GM18507 (cell line): ENCODE measurements at regions not wholly inside any gene's neighbourhood (a gene's known extent, or its start where the extent isn't known, plus 50 kb on each side); places are given as distances from the start of the nearest gene placed in this dataset.
"Not testable (repeated sequence)": the region's sequence is repeated elsewhere in the genome, so short reads cannot be mapped to it uniquely, and the experiment has no call there.

Source experiments
- DNase-seq: peaks from one replicate; pipeline ENCODE4 v3.0.0; 2011; ENCODE audit warnings: low read depth; ENCODE audit not compliant: insufficient read length; ENCODE audit errors: extremely low spot score
- FAIRE-seq: peaks from 2 replicates; lab custom pipeline; 2011; peaks lifted over from hg19 to GRCh38; lab: Jason Lieb, UNC

DNA sequence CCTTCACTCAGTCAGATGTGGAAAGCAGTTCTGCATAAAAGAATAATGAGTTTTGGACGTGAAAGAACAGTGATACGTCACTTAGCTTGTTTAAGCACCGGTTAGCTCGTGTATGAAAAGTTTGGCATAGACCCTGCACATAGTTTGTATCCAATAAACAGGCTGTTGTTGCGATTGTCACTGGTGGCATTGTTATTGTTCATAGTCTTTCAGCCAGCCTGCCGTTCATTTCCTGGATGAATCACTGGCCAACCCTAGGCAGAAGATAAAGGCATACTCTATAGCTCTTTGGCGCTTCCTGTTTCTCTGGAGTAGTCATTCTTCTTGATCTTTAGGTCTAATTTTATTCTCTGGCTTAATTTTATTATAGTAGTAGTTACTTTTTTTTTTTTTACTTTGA is 57.8 kb upstream of the ANKRD30A start:
- no peak for DNase-seq
- no peak for FAIRE-seq

DNA sequence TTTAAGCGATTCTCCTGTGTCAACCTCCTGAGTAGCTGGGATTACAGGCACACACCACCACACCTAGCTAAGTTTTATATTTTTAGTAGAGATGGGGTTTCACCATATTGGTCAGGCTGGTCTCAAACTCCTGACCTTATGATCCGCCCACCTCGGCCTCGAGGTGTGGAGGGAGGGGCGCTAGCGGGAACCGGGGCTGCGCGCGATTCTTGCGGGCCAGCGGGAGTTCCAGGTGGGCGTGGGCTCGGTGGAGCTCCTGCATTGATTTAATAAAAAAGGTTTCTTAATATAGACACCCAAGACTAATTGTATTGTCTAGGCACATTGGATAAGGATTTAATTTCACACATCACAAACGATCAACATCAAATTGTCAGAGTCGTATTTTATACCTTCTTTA is 63.1 kb upstream of the ANKRD30A start:
- FAIRE-seq, DNase-seq: not testable (repeated sequence)

DNA sequence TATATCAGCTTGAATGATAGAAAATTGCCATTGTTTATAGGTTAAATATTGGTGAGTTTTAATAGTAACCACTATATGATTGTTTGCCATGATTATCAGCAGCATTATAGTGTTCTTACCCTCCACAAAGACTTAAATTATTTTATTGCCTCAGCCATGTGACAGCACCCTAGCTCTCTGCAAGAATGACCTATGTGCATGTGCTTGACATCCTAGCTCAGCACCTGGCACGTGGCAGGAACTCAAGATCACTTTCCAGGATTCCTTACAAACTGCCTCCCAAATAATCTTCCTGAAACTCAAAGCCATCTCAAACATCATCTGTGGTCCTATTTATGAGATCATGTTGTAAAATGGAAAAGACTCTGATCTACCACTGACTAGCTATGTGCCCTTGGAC is 68.1 kb upstream of the ANKRD30A start:
- DNase-seq (no peak), FAIRE-seq (no peak)

DNA sequence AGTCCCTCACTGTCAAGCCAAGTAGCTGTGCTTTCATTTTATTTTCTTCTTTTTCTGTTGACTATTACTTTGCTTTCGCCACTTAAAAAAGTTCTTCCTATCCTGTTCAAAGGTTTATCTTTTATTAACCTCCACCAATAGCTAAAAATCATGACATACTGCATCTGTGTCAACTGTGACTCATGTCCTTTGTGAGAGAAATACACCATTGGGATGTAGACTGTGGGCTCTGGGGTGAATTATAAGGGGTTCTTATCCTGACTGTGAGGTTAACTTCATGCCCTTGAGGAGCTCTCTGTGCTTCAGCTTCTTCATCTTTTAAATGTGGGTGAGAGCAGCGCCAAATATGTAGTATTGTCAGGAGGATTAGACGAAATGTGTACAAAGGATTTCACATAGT is 71.9 kb upstream of the ANKRD30A start:
- FAIRE-seq (no peak), DNase-seq (no peak)

DNA sequence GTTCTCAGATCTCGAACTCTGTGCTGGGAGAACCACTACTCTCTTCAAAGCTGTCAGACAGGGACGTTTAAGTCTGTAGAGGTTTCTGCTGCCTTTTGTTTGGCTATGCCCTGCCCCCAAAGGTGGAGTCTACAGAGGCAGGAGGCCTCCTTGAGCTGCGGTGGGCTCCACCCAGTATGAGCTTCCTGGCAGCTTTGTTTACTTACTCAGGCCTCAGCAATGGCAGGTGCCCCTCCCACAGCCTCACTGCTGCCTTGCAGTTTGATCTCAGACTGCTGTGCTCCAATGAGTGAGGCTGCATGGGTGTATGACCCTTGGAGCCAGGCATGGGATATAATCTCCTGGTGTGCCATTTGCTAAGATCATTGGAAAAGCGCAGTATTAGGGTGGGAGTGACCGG is 75.4 kb upstream of the ANKRD30A start:
- FAIRE-seq, DNase-seq: not testable (repeated sequence)

DNA sequence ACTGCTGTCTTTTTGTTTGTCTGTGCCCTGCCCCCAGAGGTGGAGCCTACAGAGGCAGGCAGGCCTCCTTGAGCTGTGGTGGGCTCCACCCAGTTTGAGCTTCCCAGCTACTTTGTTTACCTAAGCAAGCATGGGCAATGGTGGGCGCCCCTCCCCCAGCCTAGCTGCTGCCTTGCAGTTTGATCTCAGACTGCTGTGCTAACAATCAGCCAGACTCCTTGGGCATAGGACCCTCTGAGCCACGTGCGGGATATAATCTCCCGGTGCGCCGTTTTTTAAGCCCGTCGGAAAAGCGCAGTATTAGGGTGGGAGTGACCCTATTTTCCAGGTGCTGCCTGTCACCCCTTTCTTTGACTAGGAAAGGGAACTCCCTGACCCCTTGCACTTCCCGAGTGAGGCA is 81.1 kb upstream of the ANKRD30A start:
- FAIRE-seq, DNase-seq: not testable (repeated sequence)

DNA sequence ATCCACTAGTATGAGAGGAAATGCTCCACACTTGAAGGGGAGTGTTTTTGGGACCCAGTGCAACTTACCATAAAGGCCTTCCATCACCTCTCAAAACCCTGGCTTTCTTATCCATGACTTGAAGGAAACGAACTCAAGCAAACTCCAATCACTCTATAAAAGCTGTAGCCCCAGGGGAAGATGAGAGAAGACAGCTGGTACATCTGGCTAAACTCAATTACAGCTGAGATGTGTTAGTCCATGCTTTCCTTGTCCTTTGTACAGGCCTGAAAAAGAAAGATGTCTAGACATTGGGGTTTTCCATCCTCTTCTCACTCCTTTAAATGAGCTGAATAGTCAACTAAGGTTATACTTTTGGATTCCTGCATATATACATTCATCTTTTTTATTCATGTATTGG is 89.5 kb upstream of the ANKRD30A start:
- no peak for DNase-seq
- FAIRE-seq, result no peak

DNA sequence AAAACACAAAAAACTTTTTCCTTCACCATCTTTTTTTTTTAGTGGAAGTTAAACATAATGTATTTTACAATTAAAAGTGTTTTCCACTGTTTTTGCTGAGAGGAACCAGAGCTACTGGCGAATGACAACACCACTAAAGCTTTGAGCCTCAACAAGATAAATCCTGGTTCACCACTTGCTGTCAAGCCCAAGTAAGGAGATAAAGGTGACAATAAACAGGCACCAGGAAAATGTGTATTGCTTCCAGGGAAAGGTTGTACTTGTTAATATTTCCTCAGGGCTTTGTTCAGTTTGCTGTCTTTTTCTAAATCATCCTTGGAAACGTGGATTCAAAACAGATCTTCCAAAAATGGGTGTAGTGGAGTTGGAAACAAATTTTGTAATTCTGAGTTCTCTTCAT is 109.9 kb upstream of the ANKRD30A start:
- FAIRE-seq (no peak), DNase-seq (no peak)

DNA sequence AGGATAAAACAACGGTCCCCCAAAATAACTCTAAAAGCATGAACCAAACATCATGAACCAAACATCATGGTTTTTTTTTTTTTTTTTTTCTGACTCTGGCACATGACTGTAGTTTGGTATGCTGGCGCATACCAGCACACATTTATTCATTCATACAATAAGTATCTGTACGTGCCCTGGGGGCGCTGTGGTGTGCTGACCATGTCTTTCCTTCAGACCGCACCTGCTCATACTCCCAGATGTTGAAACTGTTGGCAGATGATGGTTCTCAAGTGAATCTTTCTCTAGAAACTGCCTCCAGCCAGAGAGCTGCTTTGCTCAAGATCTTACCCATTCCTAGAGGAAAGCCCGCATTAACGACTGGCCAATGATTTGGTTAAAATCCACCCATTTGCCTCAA is 114.7 kb upstream of the ANKRD30A start:
- no peak for FAIRE-seq
- no peak for DNase-seq

DNA sequence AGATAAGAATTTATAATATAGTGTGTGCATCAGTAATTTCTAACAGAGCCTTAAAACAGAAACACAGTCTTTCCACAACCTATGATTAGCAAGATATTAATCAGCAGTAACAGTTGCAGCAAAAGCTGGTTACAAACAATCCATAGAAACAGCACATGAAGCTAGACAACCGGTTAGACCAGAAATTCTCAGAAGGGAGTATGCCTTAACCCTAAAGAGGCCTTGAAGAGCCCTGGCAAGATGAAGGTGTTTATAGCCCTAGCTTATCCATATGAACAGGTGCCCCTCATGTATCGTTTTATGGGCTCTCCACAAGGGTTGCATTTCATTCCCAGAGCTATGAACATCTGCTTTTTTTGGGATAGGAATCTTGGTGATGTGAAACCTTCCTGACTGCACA is 117.1 kb upstream of the ANKRD30A start:
- not testable (repeated sequence) for FAIRE-seq

DNA sequence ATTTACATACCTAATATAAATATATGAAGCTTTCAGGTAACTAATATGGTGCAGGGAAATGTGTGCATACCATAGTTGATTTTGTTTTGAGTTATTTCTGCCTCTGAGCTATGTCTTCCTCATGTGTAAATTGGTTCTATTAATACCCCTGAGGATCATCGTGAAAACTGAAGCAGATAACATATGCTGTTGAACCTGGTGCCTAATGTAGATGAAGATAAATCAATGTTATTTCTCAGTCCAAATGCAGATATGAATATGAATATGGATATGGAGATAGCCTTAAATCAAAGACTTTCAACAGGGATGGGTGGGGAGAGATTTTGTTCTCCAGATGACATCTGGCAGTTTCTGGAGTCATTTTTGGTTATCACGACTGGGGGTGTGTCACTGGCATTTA is 122.3 kb upstream of the ANKRD30A start:
- no peak for DNase-seq
- no peak for FAIRE-seq

More for the DNA sequence above, 117.1 kb upstream of the ANKRD30A start:
- DNase-seq, result not testable (repeated sequence)

DNA sequence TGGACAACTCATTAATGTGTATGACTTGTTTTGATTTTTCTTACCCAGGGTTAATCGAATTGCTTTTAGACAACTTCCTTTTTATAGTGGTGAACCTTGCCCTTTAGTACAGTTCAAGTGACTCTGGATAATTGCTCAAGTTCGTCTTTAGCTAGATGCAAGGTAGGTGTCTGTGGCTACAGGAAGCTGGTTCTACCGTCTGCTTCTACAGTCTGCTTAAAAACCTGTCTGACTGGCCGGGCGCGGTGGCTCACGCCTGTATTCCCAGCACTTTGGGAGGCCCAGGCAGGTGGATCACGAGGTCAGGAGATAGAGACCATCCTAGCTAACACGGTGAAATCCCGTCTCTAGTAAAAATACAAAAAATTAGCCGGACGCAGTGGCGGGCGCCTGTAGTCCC is 129.6 kb upstream of the ANKRD30A start:
- FAIRE-seq, DNase-seq: not testable (repeated sequence)

DNA sequence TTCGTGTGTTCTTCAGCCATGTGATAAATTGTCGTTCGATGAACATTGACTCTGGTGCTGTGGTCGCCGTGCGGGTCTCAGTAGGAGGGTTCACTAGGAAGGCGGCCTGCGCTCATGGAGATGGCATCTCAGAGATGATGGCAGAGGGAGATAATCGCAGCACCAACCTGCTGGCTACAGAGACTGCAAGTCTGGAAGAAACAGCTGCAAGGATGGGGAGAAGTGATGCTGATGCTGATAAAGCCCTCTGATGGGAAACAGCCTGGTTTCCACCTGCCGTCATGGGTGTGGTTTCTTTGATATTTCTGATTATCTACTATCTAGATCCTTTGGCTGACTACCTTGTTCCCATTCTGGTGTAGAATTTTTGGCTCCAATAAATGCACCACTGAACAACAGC is 130.5 kb upstream of the ANKRD30A start:
- FAIRE-seq (no peak), DNase-seq (no peak)

DNA sequence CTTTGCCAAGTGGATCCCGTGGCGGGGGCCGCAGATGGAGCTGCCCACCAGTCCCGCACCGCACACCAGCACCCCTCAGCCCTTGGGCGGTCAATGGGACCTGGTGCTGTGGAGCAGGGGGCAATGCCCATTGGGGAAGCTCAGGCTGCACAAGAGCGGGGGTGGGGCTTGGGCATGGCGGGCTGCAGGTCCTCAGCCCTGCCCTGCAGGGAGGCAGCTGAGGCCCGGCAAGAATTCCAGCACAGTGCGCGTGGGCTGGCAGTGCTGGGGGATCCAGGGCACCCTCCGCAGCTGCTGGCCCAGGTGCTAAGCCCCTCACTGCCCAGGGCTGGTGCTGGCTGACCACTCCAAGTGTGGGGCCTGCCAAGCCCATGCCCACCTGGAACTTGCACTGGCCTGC is 136.2 kb upstream of the ANKRD30A start:
- FAIRE-seq (no peak), DNase-seq (no peak)

DNA sequence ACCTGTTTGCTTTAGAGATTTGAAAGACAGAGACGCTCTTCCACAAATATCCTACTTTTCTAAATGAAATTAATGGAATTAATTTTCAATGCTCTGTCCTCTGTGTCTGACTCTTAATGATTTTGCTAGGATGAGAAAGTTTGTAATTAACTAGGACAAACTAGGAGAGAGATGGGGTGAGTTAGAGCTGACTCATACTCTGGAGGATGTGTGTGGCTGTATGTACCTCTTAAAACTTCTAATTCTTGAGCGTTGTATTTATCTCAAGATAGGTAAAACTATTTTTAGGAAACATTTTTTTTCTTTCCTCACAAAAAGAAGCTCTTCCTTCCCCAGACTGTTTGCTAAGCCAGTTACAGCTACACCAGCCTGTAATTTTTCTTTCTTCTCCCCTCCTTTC is 178.8 kb upstream of the ANKRD30A start:
- DNase-seq (no peak), FAIRE-seq (no peak)

DNA sequence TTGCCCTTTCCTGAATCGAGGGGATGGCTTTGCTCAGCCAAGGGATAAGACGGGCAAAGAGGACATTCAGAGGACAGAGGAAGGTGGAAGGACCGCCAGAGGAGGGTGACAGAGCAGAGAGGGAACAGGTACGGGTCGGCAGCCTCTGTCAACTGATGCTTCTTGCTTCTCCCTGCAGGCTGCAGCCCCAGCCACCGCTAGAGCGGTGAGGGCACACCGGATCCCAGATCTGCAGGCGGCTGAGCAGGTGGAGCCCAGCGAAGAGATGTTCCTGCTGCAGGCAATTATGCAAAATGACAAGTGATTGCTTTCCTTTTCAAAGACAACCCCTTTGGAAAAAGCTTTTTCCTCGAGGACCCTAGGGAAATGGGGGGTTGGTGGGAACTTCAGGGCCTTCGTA is 181.9 kb upstream of the ANKRD30A start:
- FAIRE-seq (no peak), DNase-seq (no peak)

DNA sequence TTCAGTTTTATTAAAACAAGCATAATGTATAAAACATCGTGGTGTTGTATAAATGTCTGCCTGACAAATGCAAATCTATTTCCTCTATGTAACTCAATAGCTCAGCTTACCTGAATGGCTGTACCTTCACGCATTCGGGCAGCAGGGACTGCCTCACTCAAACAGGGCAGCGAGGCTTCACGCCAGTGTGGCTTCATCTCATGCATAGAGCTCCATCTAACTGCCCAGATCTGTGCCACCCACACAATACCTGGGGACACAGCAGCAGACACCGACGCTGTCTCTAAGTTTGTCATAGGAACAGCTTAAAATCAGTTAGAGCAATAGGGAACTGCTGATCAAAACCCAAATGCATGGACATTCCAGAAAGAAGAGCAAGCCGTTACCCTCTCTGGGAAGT is 182.8 kb upstream of the ANKRD30A start:
- DNase-seq (no peak), FAIRE-seq (no peak)

DNA sequence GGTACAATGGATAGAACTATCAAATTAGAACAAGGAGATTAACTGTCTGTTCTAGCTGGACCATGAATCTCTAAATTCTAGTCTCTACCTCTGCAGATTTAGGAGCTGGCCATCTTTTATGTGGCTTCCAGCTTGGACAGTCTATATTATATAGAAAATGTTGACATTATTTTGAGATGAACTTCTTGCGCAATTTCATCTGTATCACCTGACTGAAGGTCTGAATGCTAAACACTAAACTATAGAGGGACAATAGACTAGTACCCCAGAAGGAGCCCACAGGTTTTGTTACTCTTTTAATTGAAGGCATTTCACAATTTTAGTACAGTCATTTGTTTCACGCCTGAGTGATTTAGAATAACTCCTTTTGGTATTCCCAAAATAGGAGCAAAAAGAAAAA is 222.4 kb upstream of the ANKRD30A start:
- no peak for DNase-seq
- no peak for FAIRE-seq

DNA sequence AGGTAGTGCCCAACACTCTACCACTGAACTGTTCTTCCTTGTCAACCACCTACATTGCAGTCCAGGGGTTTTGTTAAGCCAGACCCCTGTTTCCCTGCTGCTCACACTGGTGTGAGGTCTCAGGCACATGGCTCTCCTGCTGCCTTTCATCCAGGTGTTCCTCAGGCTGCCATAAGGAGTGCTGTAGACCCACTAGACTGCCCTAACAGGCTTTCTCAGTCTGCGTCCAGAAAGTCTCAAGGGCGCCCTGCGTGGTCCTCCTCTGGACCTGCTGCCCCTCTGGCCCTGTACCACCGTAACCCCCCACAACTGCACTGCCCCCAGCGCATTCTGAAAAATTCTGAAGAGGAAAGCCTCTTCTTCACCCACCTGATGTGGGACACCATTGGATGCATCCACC is 225.7 kb upstream of the ANKRD30A start:
- FAIRE-seq (no peak), DNase-seq (no peak)

DNA sequence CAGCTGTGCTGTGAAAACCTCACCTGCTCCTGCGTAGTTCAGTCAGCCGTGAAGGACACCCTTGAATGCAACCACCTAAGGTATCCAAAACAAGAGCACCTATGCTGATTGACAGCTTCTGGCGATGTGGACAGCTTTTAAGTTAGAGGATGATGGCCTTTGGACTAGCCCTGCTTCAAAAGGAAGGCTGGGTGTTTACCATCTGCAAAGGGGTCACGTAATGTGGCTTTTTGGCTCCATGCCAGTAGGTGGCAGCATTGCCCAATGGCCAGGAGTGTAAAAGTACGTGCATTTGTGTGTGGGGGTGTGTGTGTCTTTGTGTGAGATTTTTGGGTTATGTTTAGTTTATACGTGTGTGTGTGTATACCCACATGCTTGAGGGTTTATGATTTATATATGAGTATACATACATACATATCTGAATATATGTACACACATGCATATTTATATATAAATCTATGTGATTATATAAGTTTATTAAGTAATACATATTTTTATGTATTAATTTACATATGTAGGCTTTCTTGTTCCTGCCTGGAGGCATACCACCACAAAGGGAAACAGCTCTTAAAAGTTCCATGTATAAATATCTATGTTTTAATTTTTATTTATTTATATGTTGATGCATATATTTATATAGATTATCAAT is 236.3 kb upstream of the ANKRD30A start:
- FAIRE-seq, result no peak

DNA sequence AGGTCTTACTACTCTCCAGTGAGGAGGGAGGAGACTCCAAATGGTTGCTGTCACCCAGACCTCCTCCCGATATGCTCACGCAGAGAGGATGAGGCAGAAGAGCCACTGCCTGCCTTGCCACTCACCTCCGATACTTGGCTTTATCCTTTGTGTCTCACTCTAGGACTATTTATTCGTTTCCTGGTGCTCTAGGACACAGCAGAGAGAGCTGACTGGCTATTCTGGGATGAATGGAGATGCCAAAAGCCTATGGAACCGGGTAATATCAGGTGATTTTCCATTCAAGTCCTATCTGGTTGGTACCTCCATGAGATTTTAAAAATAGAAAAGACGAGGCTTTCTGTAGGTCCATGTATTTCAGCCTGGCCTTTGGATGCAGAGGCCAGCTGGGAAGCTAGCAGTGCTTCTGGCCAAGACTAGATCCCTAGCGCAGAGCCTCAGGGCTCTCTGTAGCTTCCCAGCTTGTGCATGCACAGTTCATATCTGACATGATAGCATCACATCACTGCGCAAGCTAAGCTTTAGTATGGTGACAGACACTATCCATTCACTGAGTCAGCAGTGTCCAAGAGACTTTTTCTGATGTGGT is 239.0 kb upstream of the ANKRD30A start:
- FAIRE-seq (no peak), DNase-seq (no peak)

More for the DNA sequence above, 236.3 kb upstream of the ANKRD30A start:
- DNase-seq, result no peak

DNA sequence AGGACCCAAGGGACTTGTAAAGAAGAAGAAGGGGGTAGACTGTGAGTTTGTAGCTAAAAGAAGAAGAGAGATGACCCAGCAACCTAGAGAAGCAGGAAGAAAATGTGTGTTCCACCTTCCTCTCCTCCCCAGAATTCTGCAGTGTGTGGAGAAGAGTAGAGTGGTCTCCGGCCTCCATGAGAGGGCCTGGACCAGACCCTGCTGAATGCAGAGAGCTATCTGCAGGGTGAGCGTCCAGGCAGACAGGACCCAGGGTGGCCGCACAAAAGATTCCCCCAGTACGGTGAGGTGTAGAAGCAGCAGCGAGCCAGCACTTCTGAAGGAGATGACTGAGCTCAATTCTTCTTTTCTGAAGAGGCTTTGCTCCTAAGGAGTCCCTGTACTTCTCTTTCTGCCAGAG is 239.7 kb upstream of the ANKRD30A start:
- no peak for DNase-seq
- FAIRE-seq, result no peak
